NCI-H2196 (cell line): ENCODE measurements at regions not wholly inside any gene's neighbourhood (a gene's known extent, or its start where the extent isn't known, plus 50 kb on each side); places are given as distances from the start of the nearest gene placed in this dataset.
A peak's percentile ranks its signal among the peaks of the same experiment; 100 is the strongest.

ENCODE experiments used
- DNase-seq: peaks from one replicate; lab custom pipeline; 2025; ENCODE audit not compliant: unreplicated experiment; lab: John Stamatoyannopoulos, UW

- DNase-seq = no peak
These were observed 189.2 kb upstream of the PODXL start for GRCh38 chr7:131745390-131746248.

DNA sequence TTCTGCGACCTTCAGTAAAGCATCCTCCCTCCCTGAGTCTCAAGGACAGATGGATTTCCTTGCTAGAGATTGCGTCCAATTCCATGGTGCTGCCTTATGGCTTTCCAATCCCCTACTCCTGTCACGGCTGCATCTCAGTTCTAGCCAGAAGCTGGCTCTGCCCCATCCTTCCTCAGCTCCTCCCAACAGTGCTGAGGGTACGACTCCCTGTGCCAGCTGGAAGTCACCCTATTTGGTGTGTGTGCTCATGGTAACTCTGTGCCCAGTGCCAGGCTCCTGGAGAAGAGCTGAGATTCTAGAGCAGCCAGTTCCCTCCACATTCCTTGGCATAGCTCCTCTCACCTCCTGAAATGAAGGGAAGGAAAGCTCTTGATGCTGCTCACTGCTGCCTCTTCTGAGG lies 185.0 kb upstream of the PODXL start:
- no peak for DNase-seq

- no peak for DNase-seq
These were observed 181.5 kb upstream of the PODXL start for GRCh38 chr7:131737746-131738465.

DNA sequence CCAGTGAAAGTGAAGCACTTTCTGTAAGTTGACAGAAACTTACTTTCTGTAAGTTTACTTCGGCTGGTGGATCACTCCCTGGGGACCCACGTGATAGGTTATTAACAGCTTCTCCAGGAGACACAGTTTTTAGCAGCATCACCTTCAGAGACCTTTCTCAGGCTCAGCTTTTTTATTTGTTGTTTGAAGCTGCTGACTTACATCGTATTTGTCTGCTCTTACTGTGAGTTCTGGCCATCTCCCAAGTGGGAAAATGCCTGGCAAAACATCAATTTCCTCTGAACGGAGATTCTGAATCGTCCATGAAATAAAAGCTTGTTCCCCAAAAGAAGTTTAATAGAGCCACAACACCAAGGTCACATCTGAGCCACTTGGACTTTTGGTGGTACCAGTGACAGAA lies 178.7 kb upstream of the PODXL start:
- no peak for DNase-seq

DNA sequence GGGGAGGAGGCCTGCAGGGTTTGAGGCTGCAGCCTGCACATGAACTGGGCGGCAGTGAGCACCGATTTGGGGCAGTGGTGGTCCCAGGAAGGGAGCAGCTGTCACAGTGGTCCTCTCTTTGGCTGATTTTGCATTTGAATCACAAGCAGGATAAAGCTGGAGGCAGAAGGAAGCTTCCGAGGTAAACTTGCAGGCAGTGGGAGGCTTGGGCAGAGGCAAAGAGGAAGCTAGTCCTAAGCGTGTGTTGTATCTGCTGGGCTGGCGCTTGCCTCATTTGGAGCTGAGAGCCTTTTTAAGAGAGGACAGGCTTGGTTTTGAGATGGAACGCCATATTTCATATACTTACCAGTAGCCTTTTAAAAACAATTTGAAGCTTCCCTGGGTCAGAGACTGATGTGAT lies 177.2 kb upstream of the PODXL start:
- DNase-seq = no peak

DNA sequence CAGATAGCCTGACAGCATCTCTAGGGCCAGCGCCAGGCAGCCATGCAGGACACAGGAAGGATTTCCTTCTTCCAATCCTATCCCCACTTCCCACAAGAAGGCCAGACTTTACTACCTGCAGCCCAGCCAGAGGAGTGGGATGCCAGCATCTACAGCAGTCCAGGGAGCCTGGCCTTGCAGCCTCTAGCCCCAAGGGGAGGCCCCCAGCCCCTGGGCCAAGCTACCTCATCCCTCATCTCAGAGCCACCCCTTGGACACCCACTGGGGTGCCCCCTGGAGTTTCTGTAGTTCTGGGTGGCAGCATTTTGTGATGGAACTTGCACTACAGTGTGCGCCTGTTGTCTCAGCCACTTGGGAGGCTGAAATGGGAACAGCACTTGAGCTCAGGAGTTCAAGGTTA lies 170.8 kb upstream of the PODXL start:
- DNase-seq = no peak

GRCh38 chr7:131726686-131727085 lies 170.3 kb upstream of the PODXL start:
- no peak for DNase-seq

DNA sequence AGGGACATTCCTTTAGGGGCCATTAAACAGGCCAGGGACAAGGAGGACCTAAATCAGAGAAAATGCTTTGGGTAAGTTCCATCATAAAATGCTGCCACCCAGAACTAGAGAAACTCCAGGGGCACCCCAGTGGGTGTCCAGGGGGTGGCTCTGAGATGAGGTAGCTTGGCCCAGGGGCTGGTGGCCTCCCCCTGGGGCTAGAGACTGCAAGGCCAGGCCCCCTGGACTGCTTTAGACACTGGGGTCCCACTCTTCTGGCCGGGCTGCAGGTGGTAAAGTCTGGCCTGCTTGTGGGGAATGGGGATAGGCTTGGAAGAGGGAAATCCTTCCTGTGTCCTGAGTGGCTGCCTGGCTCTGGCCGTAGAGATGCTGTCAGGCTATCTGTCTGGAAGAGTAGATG lies 169.6 kb upstream of the PODXL start:
- no peak for DNase-seq

DNA sequence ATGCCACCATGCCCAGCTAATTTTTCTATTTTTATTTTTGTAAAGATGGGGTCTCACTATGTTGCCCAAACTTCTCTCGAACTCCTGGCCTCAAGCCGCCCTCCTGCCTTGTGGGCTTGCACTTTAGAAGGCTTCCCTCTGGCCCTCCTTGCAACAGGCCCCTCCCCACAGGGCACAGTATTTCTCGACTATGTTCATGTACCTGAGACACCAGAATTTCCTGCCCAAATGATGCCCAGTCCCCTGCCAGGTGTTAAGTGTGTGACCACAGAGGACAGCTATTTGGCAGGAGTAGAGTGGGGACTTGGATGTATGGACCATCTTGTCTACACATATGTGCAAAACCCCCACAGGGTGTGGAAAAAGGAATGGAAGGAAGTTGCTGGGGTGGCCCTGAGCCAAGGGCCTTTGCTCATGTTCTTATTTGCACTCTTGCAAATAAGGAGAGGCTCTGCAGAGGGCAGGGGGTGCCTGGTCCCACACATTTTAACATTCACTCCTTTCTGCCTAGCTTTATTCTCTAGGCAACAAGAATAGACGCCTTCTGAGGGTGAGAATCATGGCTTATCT lies 168.4 kb upstream of the PODXL start:
- no peak for DNase-seq

DNA sequence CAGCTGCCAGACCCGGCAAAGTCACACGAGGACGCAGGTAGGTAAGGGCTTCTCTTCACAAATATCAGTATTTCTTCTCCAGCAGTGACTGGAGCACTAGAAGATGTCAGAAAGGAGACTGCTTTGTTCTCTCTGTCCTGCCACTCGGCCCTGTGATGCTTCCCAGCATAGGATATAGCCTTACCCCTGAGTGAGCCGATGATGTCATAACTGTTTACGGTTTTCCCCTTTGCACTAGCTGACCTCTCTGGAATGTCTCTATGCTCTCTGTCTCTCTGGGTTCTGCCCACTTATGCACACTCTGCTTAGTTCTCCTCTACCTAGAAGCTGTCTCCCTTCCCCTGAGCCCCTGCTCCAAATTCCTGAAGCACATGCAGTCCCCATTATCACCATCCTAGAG lies 167.5 kb upstream of the PODXL start:
- DNase-seq = no peak

DNA sequence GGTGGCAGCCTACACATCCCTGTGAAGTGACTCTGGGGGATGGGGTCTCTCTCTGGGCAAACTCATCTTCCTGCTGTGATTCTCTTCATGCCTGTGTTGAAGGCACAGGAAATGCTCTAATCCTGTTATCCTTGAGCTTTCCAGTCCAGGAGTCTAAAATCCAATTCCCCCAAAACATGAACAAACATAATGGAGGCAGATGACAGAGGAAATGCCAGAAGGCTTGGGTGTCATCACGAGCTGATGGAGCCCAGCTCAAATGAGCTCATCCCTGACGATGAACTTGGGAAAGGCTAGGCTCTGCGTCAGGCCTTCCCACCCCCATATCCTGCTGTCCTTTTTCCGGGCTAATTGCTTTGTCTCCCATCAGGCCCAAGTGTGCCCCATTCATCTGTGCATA lies 165.9 kb upstream of the PODXL start:
- no peak for DNase-seq

DNA sequence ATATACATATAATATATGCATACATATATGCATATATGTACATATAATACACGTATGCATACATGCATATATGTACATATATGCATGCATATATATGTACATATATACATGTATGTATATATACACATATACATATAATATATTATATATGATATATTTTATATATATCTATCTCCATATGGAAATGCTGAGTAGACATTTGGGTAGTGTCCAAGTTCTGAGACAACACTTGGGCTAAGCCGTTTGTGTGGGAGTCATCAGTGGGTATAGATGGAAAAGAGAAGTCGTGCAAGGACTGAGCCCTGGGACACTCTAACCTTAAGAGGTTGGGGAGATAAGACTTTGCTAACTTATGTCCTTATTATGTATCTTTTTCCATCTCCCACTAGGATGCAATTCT lies 165.2 kb upstream of the PODXL start:
- DNase-seq = no peak

GRCh38 chr7:131720703-131721102 lies 164.3 kb upstream of the PODXL start:
- no peak for DNase-seq

- no peak for DNase-seq
These were observed 160.8 kb upstream of the PODXL start for GRCh38 chr7:131717181-131717580.

- no peak for DNase-seq
These were observed 142.9 kb upstream of the PODXL start for GRCh38 chr7:131699323-131699722.

DNA sequence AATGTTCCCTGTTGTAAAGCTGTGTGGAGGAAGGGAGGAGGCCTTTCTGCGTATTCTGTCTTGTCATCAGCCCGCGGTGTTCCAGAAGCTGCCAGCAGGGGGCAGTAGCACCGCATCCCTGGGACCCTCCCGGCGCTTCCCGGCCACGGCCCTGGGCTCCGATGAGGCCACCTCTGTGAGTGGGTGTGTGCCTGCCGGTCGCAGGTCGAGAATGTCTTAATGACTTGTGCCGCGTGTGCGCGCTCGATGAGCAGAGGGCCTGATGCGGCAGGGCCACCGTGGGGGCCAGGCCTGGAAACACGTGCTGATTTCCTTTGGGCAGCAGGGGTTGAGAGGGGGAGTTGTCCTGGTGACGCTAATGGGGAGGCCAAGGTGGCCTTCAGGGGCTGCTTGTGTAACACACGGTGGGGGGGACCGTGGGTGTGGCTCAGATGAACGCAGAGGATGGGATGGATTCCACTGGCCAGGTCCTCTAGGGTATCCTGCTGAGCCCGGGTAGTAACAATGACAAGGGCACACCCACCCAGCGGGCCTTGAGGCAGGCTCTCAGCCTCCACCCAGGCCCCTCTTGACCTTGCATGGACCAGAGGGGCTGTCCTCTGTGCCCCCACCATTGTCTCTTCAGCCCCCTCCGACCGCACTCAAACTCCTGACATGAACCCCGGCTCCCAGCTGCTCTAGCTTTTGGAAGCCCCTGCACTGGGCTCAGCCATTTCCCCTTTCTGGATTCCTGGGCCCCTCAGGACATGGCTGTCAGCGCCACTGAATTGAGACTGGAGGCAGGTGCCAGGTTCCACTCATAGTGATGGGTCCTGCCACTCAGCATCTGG lies 135.9 kb upstream of the PODXL start:
- peak; percentile 59 for DNase-seq

DNA sequence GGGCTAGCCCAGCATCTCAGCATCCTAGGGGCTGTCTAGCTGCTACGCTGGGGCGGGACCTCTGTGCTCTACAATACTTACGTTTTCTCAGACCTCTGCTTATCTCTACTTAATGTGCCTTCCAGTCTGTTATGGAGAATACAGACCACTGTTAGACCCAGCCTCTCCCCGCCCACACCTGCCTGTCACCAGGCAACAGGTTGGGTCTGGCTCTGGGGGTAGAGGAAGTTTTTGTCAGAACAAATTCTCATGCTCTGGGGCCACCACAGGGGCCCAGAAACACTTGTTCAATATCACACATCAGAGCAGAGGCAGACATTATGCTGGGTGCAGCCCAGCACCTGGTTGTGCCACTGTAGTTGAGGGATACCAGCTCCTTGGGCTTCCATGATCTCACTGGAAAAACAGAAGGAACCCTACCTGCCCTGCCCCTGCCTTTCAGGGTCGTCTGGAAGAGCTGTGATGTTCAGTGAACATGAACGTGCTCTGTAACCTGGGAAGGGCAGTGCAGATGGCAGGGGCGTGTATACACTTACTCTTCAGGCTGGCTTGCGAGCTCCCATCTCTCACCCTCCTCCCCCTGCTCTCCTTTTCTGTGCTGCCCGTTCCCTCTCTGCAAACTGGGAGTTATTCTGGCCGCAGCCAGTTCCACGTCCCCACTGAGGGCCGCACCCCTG lies 135.2 kb upstream of the PODXL start:
- no peak for DNase-seq

- no peak for DNase-seq
These were observed 134.0 kb upstream of the PODXL start for GRCh38 chr7:131690441-131690840.

DNA sequence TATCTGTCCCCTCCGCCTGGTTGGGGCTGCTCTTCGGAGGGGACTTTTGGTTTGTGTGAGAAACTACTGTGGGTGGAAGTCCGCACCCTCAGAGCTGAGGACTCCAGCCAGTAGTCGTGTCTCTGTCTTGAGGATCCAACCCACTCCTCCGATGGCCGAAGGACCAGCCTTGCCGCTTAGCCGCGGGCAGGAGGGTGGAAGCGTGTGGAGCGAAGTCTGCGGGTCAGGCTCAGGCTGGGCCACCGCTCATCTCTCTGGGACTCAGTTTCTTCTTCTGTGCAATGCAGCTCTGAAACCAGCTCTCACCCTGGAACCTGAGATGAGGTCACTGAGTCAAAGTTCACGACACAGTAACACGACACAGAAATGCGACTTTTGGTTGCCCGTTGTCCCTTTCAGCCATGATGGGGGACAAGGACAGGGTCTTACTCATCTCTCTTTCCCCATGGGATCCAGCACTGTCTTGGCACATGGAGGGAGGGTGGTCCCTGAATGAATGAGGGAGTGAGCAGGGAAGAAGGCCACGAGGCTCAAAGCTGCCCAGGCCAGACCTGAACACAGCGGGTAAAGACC lies 133.3 kb upstream of the PODXL start:
- no peak for DNase-seq
